Fibroblast of lung (primary cell): ENCODE measurements at regions not wholly inside any gene's neighbourhood (a gene's known extent, or its start where the extent isn't known, plus 50 kb on each side); places are given as distances from the start of the nearest gene placed in this dataset.

ENCODE experiments used
- DNase-seq, 2 donors: peaks; one replicate each; pipeline versions ENCODE4 v3.0.0 to v3.0.0-alpha.2; 2010; ENCODE audit warnings: low read depth in 2 of 2
- H2AFZ ChIP-seq: 2 replicates; pipeline ENCODE4 v1.5.1; 2012; ENCODE audit warnings: low read length, control low read depth, inconsistent platforms
- H3K27ac ChIP-seq: 2 replicates; pipeline ENCODE4 v1.5.1; 2011; ENCODE audit warnings: low read length, control low read depth; ENCODE audit not compliant: insufficient read depth
- H3K27me3 ChIP-seq: 2 replicates; pipeline ENCODE4 v1.5.1; 2011; ENCODE audit warnings: mild to moderate bottlenecking, low read length; ENCODE audit not compliant: control insufficient read depth, insufficient read depth
- H3K36me3 ChIP-seq: 2 replicates; pipeline ENCODE4 v1.5.1; 2011; ENCODE audit warnings: low read length; ENCODE audit not compliant: control insufficient read depth, insufficient read depth
- H3K4me1 ChIP-seq: 2 replicates; pipeline ENCODE4 v1.5.1; 2011; ENCODE audit warnings: low read length; ENCODE audit not compliant: control insufficient read depth, insufficient read depth; ENCODE audit errors: extremely low read depth
- H3K4me2 ChIP-seq: 2 replicates; pipeline ENCODE4 v1.5.1; 2011; ENCODE audit warnings: low read length, control low read depth; ENCODE audit not compliant: insufficient read depth; ENCODE audit errors: extremely low read depth
- H3K4me3 ChIP-seq, 4 experiments: fragments of 200-600 bp in 1 of 4; sonication (generic) in 1 of 4; replicated peaks in 1 of 4; 2 replicates each; pipeline ENCODE4 v1.5.1; 2011 to 2016; ENCODE audit warnings: low read length in 4 of 4, low read depth in 3 of 4, mild to moderate bottlenecking in 3 of 4, control low read depth in 2 of 4, inconsistent platforms in 1 of 4, mixed read lengths in 1 of 4; ENCODE audit not compliant: insufficient read depth in 1 of 4; ENCODE audit errors: control extremely low read depth in 1 of 4
- H3K79me2 ChIP-seq: 2 replicates; pipeline ENCODE4 v1.5.1; 2012; ENCODE audit warnings: mild to moderate bottlenecking, low read length, inconsistent platforms; ENCODE audit not compliant: control insufficient read depth, insufficient read depth
- H3K9ac ChIP-seq: 2 replicates; pipeline ENCODE4 v1.5.1; 2011; ENCODE audit warnings: mild to moderate bottlenecking, low read length, control low read depth; ENCODE audit not compliant: insufficient read depth
- H3K9me3 ChIP-seq: 2 replicates; pipeline ENCODE4 v1.5.1; 2012; ENCODE audit warnings: low read depth, low read length; ENCODE audit not compliant: control insufficient read depth, insufficient read depth
- H4K20me1 ChIP-seq: 2 replicates; pipeline ENCODE4 v1.5.1; 2011; ENCODE audit warnings: low read length; ENCODE audit not compliant: control insufficient read depth, insufficient read depth; ENCODE audit errors: extremely low read depth
- CTCF ChIP-seq, 2 donors: IDR thresholded peaks in 1 of 2; conservative IDR thresholded peaks in 1 of 2; 1 replicate in 1 of 2; 2 replicates in 1 of 2; pipeline ENCODE4 v1.5.1; 2011 to 2012; ENCODE audit warnings: low read length in 2 of 2, control low read depth in 1 of 2, inconsistent platforms in 1 of 2, low read depth in 1 of 2, mild to moderate bottlenecking in 1 of 2
- EZH2 ChIP-seq: IDR thresholded peaks from 2 replicates; pipeline ENCODE4 v1.5.1; 2012; ENCODE audit warnings: low read length, control low read depth, mild to moderate bottlenecking; ENCODE audit errors: missing control alignments

GRCh38 chr17:70622368-70623260 lies 453.3 kb downstream of the KCNJ2 start:
- no peak overlapping the region for H3K9ac ChIP-seq
- H3K27me3 ChIP-seq, result no peaks in the 10 kb centered on the region
- DNase-seq, result peak; percentile 43 to 59
- no peak overlapping the region for H3K4me3 ChIP-seq
- no peaks in the 10 kb centered on the region for H4K20me1 ChIP-seq
- TF ChIP-seq EZH2, result no peak
- TF ChIP-seq CTCF (conservative IDR thresholded peaks at IDR 0.05 in 1 of 2, IDR thresholded peaks at IDR 0.05 in 1 of 2; ENCODE audit: low read depth in 1 of 2, low read length in 2 of 2), result peak; percentile 61 to 73
- H3K4me1 ChIP-seq, result no peaks in the 10 kb centered on the region
- H3K4me2 ChIP-seq, result peak overlapping the region; percentile 3
- H3K27ac ChIP-seq, result no peak overlapping the region
- no peaks in the 10 kb centered on the region for H3K79me2 ChIP-seq
- H3K9me3 ChIP-seq, result no peaks in the 10 kb centered on the region
- no peak overlapping the region for H2AFZ ChIP-seq
- H3K36me3 ChIP-seq, result no peaks in the 10 kb centered on the region

GRCh38 chr17:70624211-70624610 lies 454.9 kb downstream of the KCNJ2 start:
- H4K20me1 ChIP-seq, result no peaks in the 10 kb centered on the region
- no peak overlapping the region for H3K4me3 ChIP-seq
- no peak for DNase-seq
- no peak overlapping the region for H3K4me2 ChIP-seq
- no peaks in the 10 kb centered on the region for H3K4me1 ChIP-seq
- TF ChIP-seq CTCF (conservative IDR thresholded peaks at IDR 0.05 in 1 of 2, IDR thresholded peaks at IDR 0.05 in 1 of 2; ENCODE audit: low read depth in 1 of 2, low read length in 2 of 2), result no peak
- no peak for TF ChIP-seq EZH2
- no peaks in the 10 kb centered on the region for H3K27me3 ChIP-seq
- H3K27ac ChIP-seq, result no peak overlapping the region
- H2AFZ ChIP-seq, result no peak overlapping the region
- no peaks in the 10 kb centered on the region for H3K36me3 ChIP-seq
- no peaks in the 10 kb centered on the region for H3K9me3 ChIP-seq
- H3K79me2 ChIP-seq, result no peaks in the 10 kb centered on the region
- no peak overlapping the region for H3K9ac ChIP-seq

GRCh38 chr17:70629902-70630301 lies 460.6 kb downstream of the KCNJ2 start:
- H3K79me2 ChIP-seq, result no peaks in the 10 kb centered on the region
- H3K4me3 ChIP-seq, result no peak overlapping the region
- H3K9me3 ChIP-seq, result no peaks in the 10 kb centered on the region
- H2AFZ ChIP-seq, result no peak overlapping the region
- H3K4me1 ChIP-seq, result no peaks in the 10 kb centered on the region
- no peaks in the 10 kb centered on the region for H3K36me3 ChIP-seq
- peak; percentile 11 to 40 for TF ChIP-seq CTCF (conservative IDR thresholded peaks at IDR 0.05 in 1 of 2, IDR thresholded peaks at IDR 0.05 in 1 of 2; ENCODE audit: low read depth in 1 of 2, low read length in 2 of 2)
- TF ChIP-seq EZH2, result no peak
- H3K4me2 ChIP-seq, result no peak overlapping the region
- no peaks in the 10 kb centered on the region for H4K20me1 ChIP-seq
- DNase-seq, result peak in 1 of 2 donors; percentile 55
- no peaks in the 10 kb centered on the region for H3K27me3 ChIP-seq
- no peak overlapping the region for H3K9ac ChIP-seq
- H3K27ac ChIP-seq, result no peak overlapping the region
